GM23338 (cell line): ENCODE measurements at regions not wholly inside any gene's neighbourhood (a gene's known extent, or its start where the extent isn't known, plus 50 kb on each side); places are given as distances from the start of the nearest gene placed in this dataset.

Experiments
- ATAC-seq: fragments of 200-7000 bp; cut with Tn5 transposase; 3 replicates; pipeline ENCODE4 v1.9.1; 2020
- DNase-seq: peaks from one replicate; pipeline ENCODE4 v3.0.0-alpha.2; 2015; ENCODE audit warnings: low spot score
- H2AFZ ChIP-seq: fragments of 200-600 bp; sonication (generic); 2 replicates; pipeline ENCODE4 v1.8.0; 2016; ENCODE audit warnings: antibody characterized with exemption, mild to moderate bottlenecking, moderate library complexity
- H3F3A ChIP-seq: fragments of 200-600 bp; sonication (generic); replicated peaks from 2 replicates; pipeline ENCODE4 v1.8.0; 2017; ENCODE audit warnings: antibody characterized with exemption, mixed run types, low read depth
- H3K27ac ChIP-seq: fragments of 200-600 bp; sonication (generic); 2 replicates; pipeline ENCODE4 v1.6.1; 2016; ENCODE audit warnings: low read depth
- H3K27me3 ChIP-seq: fragments of 200-600 bp; sonication (generic); 2 replicates; pipeline ENCODE4 v1.8.0; 2016; ENCODE audit warnings: mild to moderate bottlenecking, mixed run types, moderate library complexity; ENCODE audit not compliant: insufficient read depth
- H3K36me3 ChIP-seq: fragments of 200-600 bp; sonication (generic); 2 replicates; pipeline ENCODE4 v1.8.0; 2016; ENCODE audit warnings: mild to moderate bottlenecking; ENCODE audit not compliant: insufficient read depth
- H3K4me1 ChIP-seq: fragments of 200-600 bp; sonication (generic); 2 replicates; pipeline ENCODE4 v1.8.0; 2016; ENCODE audit warnings: mild to moderate bottlenecking, moderate library complexity; ENCODE audit not compliant: insufficient read depth
- H3K4me2 ChIP-seq: fragments of 200-600 bp; sonication (generic); 2 replicates; pipeline ENCODE4 v1.7.1; 2017; ENCODE audit warnings: mixed run types
- H3K4me3 ChIP-seq: fragments of 200-600 bp; sonication (generic); 2 replicates; pipeline ENCODE4 v1.6.1; 2016; ENCODE audit warnings: mixed run types
- H3K79me2 ChIP-seq: fragments of 200-600 bp; sonication (generic); replicated peaks from 2 replicates; pipeline ENCODE4 v1.8.0; 2017; ENCODE audit warnings: mild to moderate bottlenecking; ENCODE audit not compliant: insufficient read depth
- H3K9me2 ChIP-seq: fragments of 200-600 bp; sonication (generic); 2 replicates; pipeline ENCODE4 v1.8.0; 2017; ENCODE audit not compliant: insufficient read depth
- H4K20me1 ChIP-seq: fragments of 200-600 bp; sonication (generic); replicated peaks from 2 replicates; pipeline ENCODE4 v1.8.0; 2017; ENCODE audit warnings: mild to moderate bottlenecking; ENCODE audit not compliant: insufficient read depth
- H3K27ac Mint-ChIP-seq: 2 replicates; pipeline ENCODE4 v1.8.0; 2020; ENCODE audit warnings: inconsistent platforms, mild to moderate bottlenecking, moderate library complexity, mixed read lengths
- H3K27me3 Mint-ChIP-seq: 3 replicates; pipeline ENCODE4 v1.8.0; 2022; ENCODE audit warnings: low read depth, mild to moderate bottlenecking, moderate library complexity, mixed read lengths, inconsistent platforms; ENCODE audit not compliant: insufficient read depth, poor library complexity
- H3K36me3 Mint-ChIP-seq: 3 replicates; pipeline ENCODE4 v1.8.0; 2021; ENCODE audit warnings: low read depth, mild to moderate bottlenecking, inconsistent platforms, moderate library complexity, mixed read lengths
- H3K4me1 Mint-ChIP-seq: 3 replicates; pipeline ENCODE4 v1.8.0; 2020; ENCODE audit warnings: mild to moderate bottlenecking, inconsistent platforms, mixed read lengths
- H3K4me3 Mint-ChIP-seq: 3 replicates; pipeline ENCODE4 v1.8.0; 2021; ENCODE audit warnings: moderate library complexity, mild to moderate bottlenecking, inconsistent platforms, mixed read lengths
- H3K9me3 Mint-ChIP-seq: 3 replicates; pipeline ENCODE4 v1.8.0; 2020; ENCODE audit warnings: moderate library complexity, mild to moderate bottlenecking, inconsistent platforms, mixed read lengths
- CREB1 ChIP-seq: fragments of 250-450 bp; sonication (Bioruptor Pico); IDR thresholded peaks from 2 replicates; pipeline ENCODE4 v1.5.0; 2020; ENCODE audit warnings: low read depth, mild to moderate bottlenecking, moderate library complexity
- ETS1 ChIP-seq: IDR thresholded peaks from 2 replicates; pipeline ENCODE4 v1.6.1; 2016; ENCODE audit warnings: antibody characterized with exemption
- EZH2phosphoT487 ChIP-seq: fragments of 200-600 bp; sonication (generic); IDR thresholded peaks from one replicate; pipeline ENCODE4 v1.8.1; 2018; ENCODE audit warnings: antibody characterized with exemption; ENCODE audit not compliant: unreplicated experiment
- NANOG ChIP-seq: IDR thresholded peaks from 2 replicates; pipeline ENCODE4 v1.6.1; 2016; ENCODE audit warnings: antibody characterized with exemption, borderline replicate concordance
- STAT1 ChIP-seq: IDR thresholded peaks from one replicate; pipeline ENCODE4 v1.6.1; 2016; ENCODE audit warnings: antibody characterized with exemption; ENCODE audit not compliant: unreplicated experiment
- ZNF114 ChIP-seq: fragments of 250-450 bp; sonication (Bioruptor Pico); IDR thresholded peaks from 2 replicates; pipeline ENCODE4 v1.5.0; 2020; ENCODE audit warnings: mild to moderate bottlenecking, moderate library complexity
- ZNF331 ChIP-seq: fragments of 250-450 bp; sonication (Bioruptor Pico); IDR thresholded peaks from 2 replicates; pipeline ENCODE4 v1.5.0; 2020; ENCODE audit warnings: low read depth, mild to moderate bottlenecking, moderate library complexity
- ZNF462 ChIP-seq: fragments of 250-450 bp; sonication (Bioruptor Pico); IDR thresholded peaks from 2 replicates; pipeline ENCODE4 v1.5.0; 2020; ENCODE audit warnings: mild to moderate bottlenecking, moderate library complexity
- TF ChIP-seq, protein P1 (sequence below), 2 experiments: fragments of 200-600 bp in 1 of 2; sonication (generic) in 1 of 2; conservative IDR thresholded peaks; 2 replicates each; pipeline versions ENCODE4 v1.5.1 to v1.6.1; 2016 to 2017; ENCODE audit warnings: antibody characterized with exemption in 2 of 2, low read depth in 2 of 2, mild to moderate bottlenecking in 2 of 2, moderate library complexity in 1 of 2
- TF ChIP-seq, protein P2 (sequence below): IDR thresholded peaks from one replicate; pipeline ENCODE4 v1.6.1; 2018; ENCODE audit warnings: antibody characterized with exemption; ENCODE audit not compliant: unreplicated experiment

- Histone ChIP-seq H3K79me2 (no peaks in the 10 kb centered on the region), H3K4me2 (no peak overlapping the region), H3K4me3 (no peak overlapping the region), H3F3A (no peaks in the 10 kb centered on the region), H3K27ac (no peak overlapping the region), H3K27me3 (no peaks in the 10 kb centered on the region), H4K20me1 (no peaks in the 10 kb centered on the region), H2AFZ (peak overlapping the region; percentile 90; the same call in 1 of the 2 replicates), H3K4me1 (peaks cover 7% of the 10 kb centered on the region; the same call in 1 of the 2 replicates), H3K36me3 (no peaks in the 10 kb centered on the region), H3K9me2 (no peaks in the 10 kb centered on the region)
- no peak for DNase-seq
- no peak for ATAC-seq
- peaks cover 34% of the 10 kb centered on the region for H3K4me1 Mint-ChIP-seq
- H3K9me3 Mint-ChIP-seq: no peaks in the 10 kb centered on the region
- TF ChIP-seq EZH2phosphoT487 (no peak), ETS1 (no peak), ZNF331 (no peak), STAT1 (no peak), ZNF462 (no peak), ZNF114 (CRISPR knock-in tag) (no peak), NANOG (no peak), CREB1 (CRISPR knock-in tag) (no peak)
- TF ChIP-seq, protein P1, sequence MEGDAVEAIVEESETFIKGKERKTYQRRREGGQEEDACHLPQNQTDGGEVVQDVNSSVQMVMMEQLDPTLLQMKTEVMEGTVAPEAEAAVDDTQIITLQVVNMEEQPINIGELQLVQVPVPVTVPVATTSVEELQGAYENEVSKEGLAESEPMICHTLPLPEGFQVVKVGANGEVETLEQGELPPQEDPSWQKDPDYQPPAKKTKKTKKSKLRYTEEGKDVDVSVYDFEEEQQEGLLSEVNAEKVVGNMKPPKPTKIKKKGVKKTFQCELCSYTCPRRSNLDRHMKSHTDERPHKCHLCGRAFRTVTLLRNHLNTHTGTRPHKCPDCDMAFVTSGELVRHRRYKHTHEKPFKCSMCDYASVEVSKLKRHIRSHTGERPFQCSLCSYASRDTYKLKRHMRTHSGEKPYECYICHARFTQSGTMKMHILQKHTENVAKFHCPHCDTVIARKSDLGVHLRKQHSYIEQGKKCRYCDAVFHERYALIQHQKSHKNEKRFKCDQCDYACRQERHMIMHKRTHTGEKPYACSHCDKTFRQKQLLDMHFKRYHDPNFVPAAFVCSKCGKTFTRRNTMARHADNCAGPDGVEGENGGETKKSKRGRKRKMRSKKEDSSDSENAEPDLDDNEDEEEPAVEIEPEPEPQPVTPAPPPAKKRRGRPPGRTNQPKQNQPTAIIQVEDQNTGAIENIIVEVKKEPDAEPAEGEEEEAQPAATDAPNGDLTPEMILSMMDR (conservative IDR thresholded peaks at IDR 0.05; ENCODE audit: low read depth in 2 of 2): no peak
- TF ChIP-seq, protein P2, sequence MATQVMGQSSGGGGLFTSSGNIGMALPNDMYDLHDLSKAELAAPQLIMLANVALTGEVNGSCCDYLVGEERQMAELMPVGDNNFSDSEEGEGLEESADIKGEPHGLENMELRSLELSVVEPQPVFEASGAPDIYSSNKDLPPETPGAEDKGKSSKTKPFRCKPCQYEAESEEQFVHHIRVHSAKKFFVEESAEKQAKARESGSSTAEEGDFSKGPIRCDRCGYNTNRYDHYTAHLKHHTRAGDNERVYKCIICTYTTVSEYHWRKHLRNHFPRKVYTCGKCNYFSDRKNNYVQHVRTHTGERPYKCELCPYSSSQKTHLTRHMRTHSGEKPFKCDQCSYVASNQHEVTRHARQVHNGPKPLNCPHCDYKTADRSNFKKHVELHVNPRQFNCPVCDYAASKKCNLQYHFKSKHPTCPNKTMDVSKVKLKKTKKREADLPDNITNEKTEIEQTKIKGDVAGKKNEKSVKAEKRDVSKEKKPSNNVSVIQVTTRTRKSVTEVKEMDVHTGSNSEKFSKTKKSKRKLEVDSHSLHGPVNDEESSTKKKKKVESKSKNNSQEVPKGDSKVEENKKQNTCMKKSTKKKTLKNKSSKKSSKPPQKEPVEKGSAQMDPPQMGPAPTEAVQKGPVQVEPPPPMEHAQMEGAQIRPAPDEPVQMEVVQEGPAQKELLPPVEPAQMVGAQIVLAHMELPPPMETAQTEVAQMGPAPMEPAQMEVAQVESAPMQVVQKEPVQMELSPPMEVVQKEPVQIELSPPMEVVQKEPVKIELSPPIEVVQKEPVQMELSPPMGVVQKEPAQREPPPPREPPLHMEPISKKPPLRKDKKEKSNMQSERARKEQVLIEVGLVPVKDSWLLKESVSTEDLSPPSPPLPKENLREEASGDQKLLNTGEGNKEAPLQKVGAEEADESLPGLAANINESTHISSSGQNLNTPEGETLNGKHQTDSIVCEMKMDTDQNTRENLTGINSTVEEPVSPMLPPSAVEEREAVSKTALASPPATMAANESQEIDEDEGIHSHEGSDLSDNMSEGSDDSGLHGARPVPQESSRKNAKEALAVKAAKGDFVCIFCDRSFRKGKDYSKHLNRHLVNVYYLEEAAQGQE: no peak
- H3K36me3 Mint-ChIP-seq: no peaks in the 10 kb centered on the region
- no peak overlapping the region for H3K27ac Mint-ChIP-seq
- H3K4me3 Mint-ChIP-seq: no peak overlapping the region
- peaks cover 18% of the 10 kb centered on the region for H3K27me3 Mint-ChIP-seq
Observed at GRCh38 chr3:127424766-127425504, 137.1 kb upstream of the PRR20G start.
